A673 (cell line): ENCODE measurements at regions not wholly inside any gene's neighbourhood (a gene's known extent, or its start where the extent isn't known, plus 50 kb on each side); places are given as distances from the start of the nearest gene placed in this dataset.

Experiments used
- BruUV-seq: library from RNA; stranded (reverse); fragments of 400-500 nt; replicated peaks from 2 replicates; lab custom pipeline; 2021; lab: Mats Ljungman, UMichigan
- CTCF ChIA-PET: fragments of 300-600 bp; sonication (Branson Sonifier 250); formaldehyde crosslinking; loops from one replicate; lab custom pipeline; 2022; ENCODE audit warnings: antibody characterized with exemption; lab: Charles Lee
- POLR2A ChIA-PET: fragments of 300-600 bp; sonication (Branson Sonifier 250); formaldehyde crosslinking; loops from one replicate; lab custom pipeline; 2022; ENCODE audit warnings: antibody characterized with exemption; ENCODE audit not compliant: low non-redundant PET; lab: Charles Lee
- DNase-seq: peaks from one replicate; pipeline ENCODE4 v3.0.0-alpha.2; 2015; ENCODE audit warnings: low spot score
- H3K27ac ChIP-seq: fragments of 200-600 bp; sonication (generic); 2 replicates; pipeline ENCODE4 v1.5.1; 2016; ENCODE audit warnings: mixed run types, low read depth, mild to moderate bottlenecking, mixed read lengths, antibody characterized with exemption, low read length; ENCODE audit not compliant: poor library complexity, severe bottlenecking
- H3K27me3 ChIP-seq: fragments of 200-600 bp; sonication (generic); replicated peaks from 2 replicates; pipeline ENCODE4 v1.6.1; 2017; ENCODE audit warnings: mixed run types, low read depth, mild to moderate bottlenecking, mixed read lengths, antibody characterized with exemption, low read length; ENCODE audit not compliant: insufficient read depth, poor library complexity
- H3K36me3 ChIP-seq: fragments of 200-600 bp; sonication (generic); 2 replicates; pipeline ENCODE4 v1.6.1; 2016; ENCODE audit warnings: mixed run types, mild to moderate bottlenecking, mixed read lengths, antibody characterized with exemption, low read length; ENCODE audit not compliant: insufficient read depth, poor library complexity, severe bottlenecking
- H3K4me1 ChIP-seq: fragments of 200-600 bp; sonication (generic); 2 replicates; pipeline ENCODE4 v1.6.1; 2017; ENCODE audit warnings: mixed run types, mild to moderate bottlenecking, mixed read lengths, antibody characterized with exemption, low read length; ENCODE audit not compliant: insufficient read depth, poor library complexity, severe bottlenecking
- H3K4me3 ChIP-seq: fragments of 200-600 bp; sonication (generic); 2 replicates; pipeline ENCODE4 v1.5.1; 2016; ENCODE audit warnings: low read depth, mixed run types, mild to moderate bottlenecking, mixed read lengths, low read length; ENCODE audit not compliant: poor library complexity, severe bottlenecking
- H3K9me3 ChIP-seq: fragments of 200-600 bp; sonication (generic); 2 replicates; pipeline ENCODE4 v1.6.1; 2016; ENCODE audit warnings: mixed run types, low read depth, mild to moderate bottlenecking, mixed read lengths, antibody characterized with exemption, low read length; ENCODE audit not compliant: poor library complexity, severe bottlenecking
- CTCF ChIP-seq: fragments of 300-800, 200-600 bp; sonication (generic); conservative IDR thresholded peaks from 2 replicates; pipeline ENCODE4 v1.5.1; 2017; ENCODE audit warnings: low read depth, mild to moderate bottlenecking, antibody characterized with exemption, low read length, moderate library complexity, mixed read lengths
- EZH2 ChIP-seq: fragments of 200-600 bp; sonication (generic); IDR thresholded peaks from 2 replicates; pipeline ENCODE4 v1.6.1; 2017; ENCODE audit warnings: borderline replicate concordance, low read depth, mild to moderate bottlenecking, mixed read lengths, antibody characterized with exemption, low read length; ENCODE audit not compliant: poor library complexity, severe bottlenecking
- intact Hi-C: fragments of 100-400 bp; cut with micrococcal nuclease; formaldehyde crosslinking; loops from one replicate; pipeline ENCODE4 v1.10.0; 2022; ENCODE audit not compliant: unreplicated experiment

GRCh38 chr12:34294671-34295365 lies 272.5 kb downstream of the ALG10 start:
- BruUV-seq = no TSS peak
- no peaks in the 10 kb centered on the region for H3K36me3 ChIP-seq
- TF ChIP-seq CTCF = no peak
- TF ChIP-seq EZH2 = no peak
- H3K9me3 ChIP-seq = peaks cover 54% of the 10 kb centered on the region
- no peak for DNase-seq
- intact Hi-C loops = no loop called here
- no peaks in the 10 kb centered on the region for H3K27me3 ChIP-seq
- POLR2A ChIA-PET = no interaction called here
- CTCF ChIA-PET = no interaction called here
- no peaks in the 10 kb centered on the region for H3K4me1 ChIP-seq
- H3K27ac ChIP-seq = no peak overlapping the region
- no peak overlapping the region for H3K4me3 ChIP-seq

GRCh38 chr12:34295366-34296142 lies 273.3 kb downstream of the ALG10 start:
- H3K9me3 ChIP-seq = peaks cover 48% of the 10 kb centered on the region
- no peaks in the 10 kb centered on the region for H3K36me3 ChIP-seq
- no peak for DNase-seq
- no peaks in the 10 kb centered on the region for H3K4me1 ChIP-seq
- TF ChIP-seq EZH2 = no peak
- no peak for TF ChIP-seq CTCF
- H3K27me3 ChIP-seq = no peaks in the 10 kb centered on the region
- no TSS peak for BruUV-seq
- ChIA-PET POLR2A (no interaction called here), CTCF (no interaction called here)
- intact Hi-C loops = no loop called here
- no peak overlapping the region for H3K4me3 ChIP-seq
- H3K27ac ChIP-seq = no peak overlapping the region

- intact Hi-C loops = no loop called here
- ChIA-PET POLR2A (no interaction called here), CTCF (no interaction called here)
- Histone ChIP-seq H3K36me3 (no peaks in the 10 kb centered on the region), H3K4me3 (no peak overlapping the region), H3K4me1 (no peaks in the 10 kb centered on the region), H3K9me3 (peaks cover 40% of the 10 kb centered on the region), H3K27me3 (no peaks in the 10 kb centered on the region), H3K27ac (no peak overlapping the region)
- TF ChIP-seq CTCF (no peak), EZH2 (no peak)
- BruUV-seq = no TSS peak
- no peak for DNase-seq
Measured at GRCh38 chr12:34296143-34297041, 274.1 kb downstream of the ALG10 start.
